Lower leg skin (tissue), 3 donors: ENCODE measurements at regions not wholly inside any gene's neighbourhood (a gene's known extent, or its start where the extent isn't known, plus 50 kb on each side); places are given as distances from the start of the nearest gene placed in this dataset.

Source experiments
- CTCF ChIP-seq, 3 donors: fragments of 450-650 bp; IDR thresholded peaks; one replicate each; pipeline ENCODE4 v1.5.1; 2016; ENCODE audit warnings: antibody characterized with exemption in 3 of 3, mild to moderate bottlenecking in 3 of 3, moderate library complexity in 2 of 3
- POLR2A ChIP-seq, 2 donors: fragments of 450-650 bp; IDR thresholded peaks; one replicate each; pipeline ENCODE4 v1.6.1; 2016 to 2017; ENCODE audit warnings: antibody characterized with exemption in 2 of 2, mild to moderate bottlenecking in 1 of 2, moderate library complexity in 1 of 2

DNA sequence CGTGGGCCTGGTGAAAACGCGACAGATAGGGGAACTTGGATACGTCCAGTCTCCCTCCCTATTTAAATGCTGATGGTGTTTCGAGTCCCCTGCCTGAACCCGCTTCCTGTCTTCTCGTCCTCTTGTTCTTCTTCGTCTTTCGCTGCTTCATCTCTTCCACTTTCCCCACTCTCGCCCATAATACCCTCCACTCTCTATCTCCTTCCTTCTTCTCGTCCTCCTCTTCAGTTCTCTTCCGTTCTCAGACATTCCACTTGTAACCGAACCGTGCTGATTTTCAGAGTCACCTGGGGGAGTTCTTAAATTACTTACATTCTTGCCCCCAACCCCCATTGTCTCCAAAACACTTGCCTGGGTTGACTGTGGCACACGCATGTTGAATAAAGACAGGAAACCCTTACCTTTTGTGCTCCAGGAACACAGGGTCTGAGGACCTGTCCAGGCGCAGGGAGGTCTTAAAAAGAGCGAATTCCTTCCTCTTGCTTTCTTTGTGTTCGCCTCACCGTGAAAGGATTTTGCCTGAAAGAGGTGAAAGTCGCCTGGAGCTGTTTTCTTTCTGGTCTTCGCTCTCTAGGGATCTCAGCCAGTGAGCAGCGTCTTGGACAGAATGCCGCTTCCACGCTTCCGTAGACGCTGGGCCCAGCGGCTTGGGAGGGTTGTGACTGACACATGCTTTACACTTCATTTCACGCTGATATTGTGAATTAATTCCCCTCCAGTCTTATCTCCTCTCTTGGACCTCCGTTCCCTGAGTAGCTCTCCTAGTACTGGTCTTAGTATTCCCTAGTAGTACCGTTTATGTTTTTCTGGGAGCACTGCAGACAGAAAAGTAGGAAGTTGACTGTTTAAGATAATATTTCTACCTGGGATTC is 184.0 kb downstream of the GPX5 start:
- TF ChIP-seq CTCF (IDR thresholded peaks at IDR 0.05): no peak
- no peak for TF ChIP-seq POLR2A (IDR thresholded peaks at IDR 0.05)
